PC-9 (cell line): ENCODE measurements at regions not wholly inside any gene's neighbourhood (a gene's known extent, or its start where the extent isn't known, plus 50 kb on each side); places are given as distances from the start of the nearest gene placed in this dataset.

Experiments used
- BruUV-seq: library from RNA; stranded (reverse); fragments of 400-500 nt; replicated peaks from 2 replicates; lab custom pipeline; 2021; lab: Mats Ljungman, UMichigan
- CTCF ChIA-PET: fragments of 300-600 bp; sonication (Branson Sonifier 250); formaldehyde crosslinking; loops from one replicate; lab custom pipeline; 2022; ENCODE audit warnings: antibody characterized with exemption; lab: Charles Lee
- POLR2A ChIA-PET: fragments of 300-600 bp; sonication (Branson Sonifier 250); formaldehyde crosslinking; loops from one replicate; lab custom pipeline; 2022; ENCODE audit warnings: antibody characterized with exemption; ENCODE audit not compliant: unreplicated experiment; lab: Charles Lee
- DNase-seq, 2 experiments: peaks; one replicate each; pipeline versions ENCODE4 v3.0.0 to v3.0.0-alpha.2; 2015 to 2022; ENCODE audit warnings: mixed read lengths in 1 of 2
- H2AFZ ChIP-seq: fragments of 200-600 bp; sonication (generic); 2 replicates; pipeline ENCODE4 v1.8.1; 2017; ENCODE audit warnings: antibody characterized with exemption
- H3F3A ChIP-seq: fragments of 200-600 bp; sonication (generic); 2 replicates; pipeline ENCODE4 v1.8.1; 2017; ENCODE audit warnings: antibody characterized with exemption, mild to moderate bottlenecking, low read depth; ENCODE audit not compliant: insufficient read depth
- H3K27ac ChIP-seq: fragments of 200-600 bp; sonication (generic); 2 replicates; pipeline ENCODE4 v1.6.1; 2016; ENCODE audit warnings: mixed run types
- H3K27me3 ChIP-seq: fragments of 200-600 bp; sonication (generic); 2 replicates; pipeline ENCODE4 v1.6.1; 2016; ENCODE audit warnings: low read depth, mixed run types; ENCODE audit not compliant: insufficient read depth
- H3K36me3 ChIP-seq: fragments of 200-600 bp; sonication (generic); 2 replicates; pipeline ENCODE4 v1.6.1; 2016; ENCODE audit warnings: low read depth, mixed run types
- H3K4me1 ChIP-seq: fragments of 200-600 bp; sonication (generic); replicated peaks from 2 replicates; pipeline ENCODE4 v1.6.1; 2016; ENCODE audit warnings: mixed run types; ENCODE audit not compliant: insufficient read depth
- H3K4me2 ChIP-seq: fragments of 200-600 bp; sonication (generic); 2 replicates; pipeline ENCODE4 v1.6.1; 2017; ENCODE audit warnings: mixed run types
- H3K4me3 ChIP-seq: fragments of 200-600 bp; sonication (generic); 2 replicates; pipeline ENCODE4 v1.6.1; 2016; ENCODE audit warnings: mixed run types
- H3K79me2 ChIP-seq: fragments of 200-600 bp; sonication (generic); 2 replicates; pipeline ENCODE4 v1.6.1; 2017; ENCODE audit warnings: low read depth, mixed run types
- H3K9me2 ChIP-seq: fragments of 200-600 bp; sonication (generic); 2 replicates; pipeline ENCODE4 v1.8.1; 2017; ENCODE audit warnings: mild to moderate bottlenecking; ENCODE audit not compliant: insufficient read depth
- H3K9me3 ChIP-seq: fragments of 200-600 bp; sonication (generic); 2 replicates; pipeline ENCODE4 v1.8.1; 2016; ENCODE audit warnings: low read depth; ENCODE audit not compliant: insufficient read depth
- H4K20me1 ChIP-seq: fragments of 200-600 bp; sonication (generic); 2 replicates; pipeline ENCODE4 v1.8.1; 2017; ENCODE audit not compliant: insufficient read depth
- CTCF ChIP-seq: fragments of 200-600 bp; sonication (generic); conservative IDR thresholded peaks from 2 replicates; pipeline ENCODE4 v1.6.1; 2017; ENCODE audit warnings: mixed run types, antibody characterized with exemption, mild to moderate bottlenecking, moderate library complexity
- EZH2 ChIP-seq: fragments of 200-600 bp; sonication (generic); IDR thresholded peaks from 2 replicates; pipeline ENCODE4 v1.8.0; 2017; ENCODE audit warnings: antibody characterized with exemption, low read depth
- intact Hi-C: fragments of 100-400 bp; cut with micrococcal nuclease; formaldehyde crosslinking; loops from one replicate; pipeline ENCODE4 v1.10.0; 2022; ENCODE audit not compliant: unreplicated experiment

- Histone ChIP-seq H3K9me3 (no peaks in the 10 kb centered on the region), H3K4me2 (no peak overlapping the region), H3K9me2 (no peaks in the 10 kb centered on the region), H3F3A (no peaks in the 10 kb centered on the region), H3K27ac (no peak overlapping the region), H3K79me2 (no peaks in the 10 kb centered on the region), H2AFZ (no peak overlapping the region), H3K36me3 (no peaks in the 10 kb centered on the region), H4K20me1 (no peaks in the 10 kb centered on the region), H3K27me3 (no peaks in the 10 kb centered on the region), H3K4me1 (no peaks in the 10 kb centered on the region), H3K4me3 (no peak overlapping the region)
- ChIA-PET CTCF (no interaction called here), POLR2A (no interaction called here)
- no peak for DNase-seq
- TF ChIP-seq EZH2: no peak
- TF ChIP-seq CTCF: no peak
- no TSS peak for BruUV-seq
- intact Hi-C loops: no loop called here
Observed at GRCh38 chr4:54556587-54556986, 101.2 kb upstream of the KIT start.

- intact Hi-C loops: no loop called here
- ChIA-PET POLR2A (no interaction called here), CTCF (no interaction called here)
- Histone ChIP-seq H3K27me3 (no peaks in the 10 kb centered on the region), H3K9me3 (no peaks in the 10 kb centered on the region), H3K9me2 (no peaks in the 10 kb centered on the region), H3K79me2 (no peaks in the 10 kb centered on the region), H2AFZ (no peak overlapping the region), H3K4me1 (no peaks in the 10 kb centered on the region), H3K27ac (no peak overlapping the region), H3K36me3 (no peaks in the 10 kb centered on the region), H3F3A (no peaks in the 10 kb centered on the region), H3K4me3 (no peak overlapping the region), H4K20me1 (no peaks in the 10 kb centered on the region), H3K4me2 (no peak overlapping the region)
- BruUV-seq: no TSS peak
- no peak for TF ChIP-seq EZH2
- TF ChIP-seq CTCF: no peak
- no peak for DNase-seq
Observed at GRCh38 chr4:54558889-54559677, 98.7 kb upstream of the KIT start.

GRCh38 chr4:54560513-54560912 is 97.2 kb upstream of the KIT start:
- H3K27me3 ChIP-seq: no peaks in the 10 kb centered on the region
- DNase-seq: no peak
- no peaks in the 10 kb centered on the region for H3K4me1 ChIP-seq
- no peaks in the 10 kb centered on the region for H3K9me3 ChIP-seq
- BruUV-seq: no TSS peak
- H4K20me1 ChIP-seq: no peaks in the 10 kb centered on the region
- no peak overlapping the region for H3K4me2 ChIP-seq
- POLR2A ChIA-PET: no interaction called here
- CTCF ChIA-PET: no interaction called here
- H3K9me2 ChIP-seq: no peaks in the 10 kb centered on the region
- H3K27ac ChIP-seq: no peak overlapping the region
- no peak for TF ChIP-seq EZH2
- no peak for TF ChIP-seq CTCF
- no peaks in the 10 kb centered on the region for H3K79me2 ChIP-seq
- H3K4me3 ChIP-seq: no peak overlapping the region
- no peaks in the 10 kb centered on the region for H3F3A ChIP-seq
- no peaks in the 10 kb centered on the region for H3K36me3 ChIP-seq
- no peak overlapping the region for H2AFZ ChIP-seq
- intact Hi-C loops: no loop called here
